AG09319 (cell line): ENCODE measurements at regions not wholly inside any gene's neighbourhood (a gene's known extent, or its start where the extent isn't known, plus 50 kb on each side); places are given as distances from the start of the nearest gene placed in this dataset.
A peak's percentile ranks its signal among the peaks of the same experiment; 100 is the strongest.

Experiments
- DNase-seq: peaks from one replicate; pipeline ENCODE4 v3.0.0-alpha.2; 2010; ENCODE audit warnings: low read depth; ENCODE audit errors: extremely low read depth
- CTCF ChIP-seq: IDR thresholded peaks from 2 replicates; pipeline ENCODE4 v1.5.1; 2011; ENCODE audit warnings: low read depth, mild to moderate bottlenecking, inconsistent platforms, low read length, moderate library complexity

GRCh38 chr3:72351536-72351935, 496.7 kb downstream of the SHQ1 start:
- DNase-seq: no peak
- no peak for TF ChIP-seq CTCF

- TF ChIP-seq CTCF: no peak
- DNase-seq: no peak
Observed at GRCh38 chr3:72350761-72351505, 497.3 kb downstream of the SHQ1 start.

GRCh38 chr3:72348357-72348756, 499.9 kb downstream of the SHQ1 start:
- DNase-seq: no peak
- no peak for TF ChIP-seq CTCF

- peak; percentile 77 for DNase-seq
Observed at GRCh38 chr3:72347819-72348319, 500.4 kb downstream of the SHQ1 start.

GRCh38 chr3:72346526-72346926, 501.7 kb downstream of the SHQ1 start:
- peak; percentile 97 for DNase-seq
- no peak for TF ChIP-seq CTCF

More at GRCh38 chr3:72347819-72348319, 500.4 kb downstream of the SHQ1 start:
- no peak; the same call in 1 of the 2 replicates for TF ChIP-seq CTCF

- DNase-seq: no peak
- TF ChIP-seq CTCF: no peak
Observed at GRCh38 chr3:72345980-72346379, 502.3 kb downstream of the SHQ1 start.

- TF ChIP-seq CTCF: no peak
- DNase-seq: no peak
Observed at GRCh38 chr3:72345237-72345878, 502.9 kb downstream of the SHQ1 start.
